ENCODE measurements at regions not wholly inside any gene's neighbourhood (a gene's known extent, or its start where the extent isn't known, plus 50 kb on each side); places are given as distances from the start of the nearest gene placed in this dataset.

- H3K4me1 ChIP-seq: no peaks in the 10 kb centered on the region
- TF ChIP-seq POLR2A (IDR thresholded peaks at IDR 0.05) (no peak), CTCF (IDR thresholded peaks at IDR 0.05) (no peak)
- no peaks in the 10 kb centered on the region for H3K27me3 ChIP-seq
- H3K4me3 ChIP-seq: no peak overlapping the region
- no peaks in the 10 kb centered on the region for H3K9me3 ChIP-seq
- ATAC-seq: no peak
- intact Hi-C loops (cut with DNase I): no loop called here
- no peak for DNase-seq
- H3K36me3 ChIP-seq: no peaks in the 10 kb centered on the region
- H3K27ac ChIP-seq: no peak overlapping the region
Measured at GRCh38 chr2:14565666-14566065, 66.9 kb upstream of the LRATD1 start.

- H3K27me3 ChIP-seq: no peaks in the 10 kb centered on the region
- no peak for TF ChIP-seq POLR2A (IDR thresholded peaks at IDR 0.05)
- no peak for TF ChIP-seq CTCF (IDR thresholded peaks at IDR 0.05)
- no peaks in the 10 kb centered on the region for H3K4me1 ChIP-seq
- 54 to 72% (median 69%) methylated on average over 1 of the region's 1 CpG for WGBS, 4 donors
- no peak for DNase-seq
- H3K4me3 ChIP-seq: no peak overlapping the region
- intact Hi-C loops (cut with DNase I): no loop called here
- no peak for ATAC-seq
- H3K27ac ChIP-seq: no peak overlapping the region
- H3K36me3 ChIP-seq: no peaks in the 10 kb centered on the region
- no peaks in the 10 kb centered on the region for H3K9me3 ChIP-seq
Measured at GRCh38 chr2:14567561-14567960, 65.0 kb upstream of the LRATD1 start.

GRCh38 chr2:14569294-14569693, 63.2 kb upstream of the LRATD1 start:
- no peak for TF ChIP-seq POLR2A (IDR thresholded peaks at IDR 0.05)
- TF ChIP-seq CTCF (IDR thresholded peaks at IDR 0.05): no peak
- Histone ChIP-seq H3K27me3 (no peaks in the 10 kb centered on the region), H3K27ac (no peak overlapping the region), H3K9me3 (no peaks in the 10 kb centered on the region), H3K4me3 (no peak overlapping the region), H3K36me3 (no peaks in the 10 kb centered on the region), H3K4me1 (no peaks in the 10 kb centered on the region)
- ATAC-seq: no peak
- intact Hi-C loops (cut with DNase I): no loop called here
- no peak for DNase-seq
- WGBS, 4 donors: 69 to 77% (median 72%) methylated on average over 3 of the region's 3 CpGs

- no peaks in the 10 kb centered on the region for H3K4me1 ChIP-seq
- H3K27me3 ChIP-seq: no peaks in the 10 kb centered on the region
- intact Hi-C loops (cut with DNase I): no loop called here
- no peak for TF ChIP-seq POLR2A (IDR thresholded peaks at IDR 0.05)
- no peak for TF ChIP-seq CTCF (IDR thresholded peaks at IDR 0.05)
- DNase-seq (no peak), ATAC-seq (no peak)
- H3K36me3 ChIP-seq: no peaks in the 10 kb centered on the region
- H3K9me3 ChIP-seq: no peaks in the 10 kb centered on the region
- 36 to 92% (median 89%) methylated on average over 2 of the region's 2 CpGs for WGBS, 4 donors
- no peak overlapping the region for H3K4me3 ChIP-seq
- no peak overlapping the region for H3K27ac ChIP-seq
Measured at GRCh38 chr2:14572633-14573032, 59.9 kb upstream of the LRATD1 start.

All from heart left ventricle (tissue), 16 donors.